ENCODE measurements at regions not wholly inside any gene's neighbourhood (a gene's known extent, or its start where the extent isn't known, plus 50 kb on each side); places are given as distances from the start of the nearest gene placed in this dataset.

DNA sequence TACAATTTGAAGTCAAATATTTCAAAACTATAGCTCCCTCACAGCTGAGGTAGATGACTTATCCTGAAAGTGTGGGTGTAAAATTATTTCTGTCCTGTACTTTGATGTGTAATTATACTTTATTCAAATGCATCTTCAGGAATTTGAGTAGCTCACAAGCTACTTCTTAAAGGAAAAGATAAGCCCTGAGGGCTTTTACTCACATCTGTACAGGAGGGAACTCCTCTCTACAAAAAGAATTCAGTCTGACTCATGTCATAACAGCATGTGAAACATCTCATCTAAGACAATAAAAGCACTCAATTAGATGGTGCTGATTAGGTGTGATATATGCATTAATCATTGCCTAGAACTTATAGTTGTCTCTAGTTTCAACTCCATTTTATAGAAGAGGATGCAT is 452.0 kb downstream of the PRKD1 start:
- Histone ChIP-seq H3K9me3 (ENCODE audit: control insufficient read depth in 2 of 2, insufficient read depth in 1 of 2, low read length in 1 of 2) (no peaks in the 10 kb centered on the region), H3K27ac (ENCODE audit: low read depth in 1 of 2, low read length in 1 of 2) (no peak overlapping the region), H3K27me3 (ENCODE audit: control insufficient read depth in 2 of 2, insufficient read depth in 1 of 2, low read length in 1 of 2) (no peaks in the 10 kb centered on the region), H3K4me3 (ENCODE audit: low read length in 2 of 2) (no peak overlapping the region), H3K36me3 (ENCODE audit: control insufficient read depth in 2 of 2, insufficient read depth in 2 of 2, low read length in 1 of 2) (no peaks in the 10 kb centered on the region), H3K4me1 (ENCODE audit: control insufficient read depth in 2 of 2, insufficient read depth in 2 of 2, low read length in 2 of 2) (no peaks in the 10 kb centered on the region)
- no peak for DNase-seq (ENCODE audit: low read depth in 6 of 9, low spot score in 9 of 9)

DNA sequence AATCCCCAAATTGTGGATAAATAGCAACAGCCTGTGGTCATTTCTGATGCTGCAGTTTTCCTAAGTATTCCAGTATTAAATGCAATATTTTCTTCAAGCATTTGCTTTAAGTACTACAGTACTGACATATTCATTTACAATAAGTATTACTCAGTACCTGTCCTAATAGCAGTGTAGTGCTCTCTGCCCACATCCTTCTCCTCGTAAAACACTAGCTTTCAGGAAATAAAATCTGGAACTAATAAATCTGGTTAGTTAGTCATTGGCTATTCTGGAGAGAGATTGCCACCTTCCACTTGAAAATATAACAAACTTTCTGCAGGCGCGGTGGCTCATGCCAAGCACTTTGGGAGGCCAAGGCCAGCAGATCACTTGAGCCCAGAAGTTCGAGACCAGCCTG is 441.5 kb downstream of the PRKD1 start:
- no peaks in the 10 kb centered on the region for H3K36me3 ChIP-seq (ENCODE audit: control insufficient read depth in 2 of 2, insufficient read depth in 2 of 2, low read length in 1 of 2)
- DNase-seq (ENCODE audit: low read depth in 6 of 9, low spot score in 9 of 9), result no peak
- WGBS, result 85% methylated on average over 4 of the region's 4 CpGs
- no peak overlapping the region for H3K27ac ChIP-seq (ENCODE audit: low read depth in 1 of 2, low read length in 1 of 2)
- H3K4me1 ChIP-seq (ENCODE audit: control insufficient read depth in 2 of 2, insufficient read depth in 2 of 2, low read length in 2 of 2), result no peaks in the 10 kb centered on the region
- no peak overlapping the region for H3K4me3 ChIP-seq (ENCODE audit: low read length in 2 of 2)
- no peaks in the 10 kb centered on the region for H3K9me3 ChIP-seq (ENCODE audit: control insufficient read depth in 2 of 2, insufficient read depth in 1 of 2, low read length in 1 of 2)
- H3K27me3 ChIP-seq (ENCODE audit: control insufficient read depth in 2 of 2, insufficient read depth in 1 of 2, low read length in 1 of 2), result no peaks in the 10 kb centered on the region

DNA sequence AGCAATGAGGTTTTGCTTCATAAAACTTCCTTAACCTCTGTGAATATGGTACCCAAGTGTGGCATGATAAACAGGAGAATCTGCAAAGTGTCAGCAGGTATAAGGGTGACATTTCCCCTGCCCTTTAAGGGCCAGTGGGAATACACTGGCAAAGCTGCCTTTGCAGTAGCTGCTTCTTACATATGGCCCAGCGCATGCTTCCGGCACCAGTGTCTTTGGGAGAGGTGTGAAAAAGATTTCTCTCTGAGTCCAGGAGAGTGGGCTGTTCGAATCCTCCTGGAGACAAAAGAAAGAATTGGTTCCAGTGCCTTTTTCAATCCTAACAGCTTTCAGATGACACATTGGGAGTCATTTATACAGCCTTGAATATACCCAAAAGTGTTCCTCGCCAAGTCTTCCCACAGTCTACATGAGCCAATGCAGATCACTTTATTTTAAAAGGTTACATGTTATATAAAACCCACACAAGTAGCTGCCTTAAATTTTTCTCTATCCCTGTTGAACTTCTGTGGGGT is 437.7 kb downstream of the PRKD1 start:
- DNase-seq (ENCODE audit: low read depth in 6 of 9, low spot score in 9 of 9), result no peak
- Histone ChIP-seq H3K4me1 (ENCODE audit: control insufficient read depth in 2 of 2, insufficient read depth in 2 of 2, low read length in 2 of 2) (no peaks in the 10 kb centered on the region), H3K4me3 (ENCODE audit: low read length in 2 of 2) (no peak overlapping the region), H3K36me3 (ENCODE audit: control insufficient read depth in 2 of 2, insufficient read depth in 2 of 2, low read length in 1 of 2) (no peaks in the 10 kb centered on the region), H3K27me3 (ENCODE audit: control insufficient read depth in 2 of 2, insufficient read depth in 1 of 2, low read length in 1 of 2) (no peaks in the 10 kb centered on the region), H3K9me3 (ENCODE audit: control insufficient read depth in 2 of 2, insufficient read depth in 1 of 2, low read length in 1 of 2) (no peaks in the 10 kb centered on the region), H3K27ac (ENCODE audit: low read depth in 1 of 2, low read length in 1 of 2) (no peak overlapping the region)
- 83% methylated on average over 4 of the region's 4 CpGs for WGBS

DNA sequence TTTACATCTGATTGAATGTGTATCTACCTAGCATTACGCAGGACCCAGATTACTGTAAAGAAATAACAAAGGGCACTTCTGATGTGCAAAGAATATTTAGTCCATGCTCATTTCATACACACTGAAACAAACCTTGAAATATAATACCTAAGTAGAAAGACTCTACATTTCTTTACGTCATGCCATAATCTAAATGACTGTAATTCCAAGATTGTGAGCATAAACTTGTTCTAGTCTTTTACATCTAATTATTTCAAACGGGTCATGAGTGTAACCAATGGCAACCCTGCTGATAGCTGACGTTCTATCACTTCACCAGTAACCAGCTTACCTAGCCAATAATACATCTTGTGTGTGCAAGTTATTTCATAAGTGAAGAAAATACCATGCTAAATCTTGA is 433.8 kb downstream of the PRKD1 start:
- no peak for DNase-seq (ENCODE audit: low read depth in 6 of 9, low spot score in 9 of 9)
- no peaks in the 10 kb centered on the region for H3K9me3 ChIP-seq (ENCODE audit: control insufficient read depth in 2 of 2, insufficient read depth in 1 of 2, low read length in 1 of 2)
- H3K4me1 ChIP-seq (ENCODE audit: control insufficient read depth in 2 of 2, insufficient read depth in 2 of 2, low read length in 2 of 2), result no peaks in the 10 kb centered on the region
- H3K27ac ChIP-seq (ENCODE audit: low read depth in 1 of 2, low read length in 1 of 2), result no peak overlapping the region
- WGBS, result 90% methylated on average over 4 of the region's 4 CpGs
- no peak overlapping the region for H3K4me3 ChIP-seq (ENCODE audit: low read length in 2 of 2)
- no peaks in the 10 kb centered on the region for H3K36me3 ChIP-seq (ENCODE audit: control insufficient read depth in 2 of 2, insufficient read depth in 2 of 2, low read length in 1 of 2)
- H3K27me3 ChIP-seq (ENCODE audit: control insufficient read depth in 2 of 2, insufficient read depth in 1 of 2, low read length in 1 of 2), result no peaks in the 10 kb centered on the region

DNA sequence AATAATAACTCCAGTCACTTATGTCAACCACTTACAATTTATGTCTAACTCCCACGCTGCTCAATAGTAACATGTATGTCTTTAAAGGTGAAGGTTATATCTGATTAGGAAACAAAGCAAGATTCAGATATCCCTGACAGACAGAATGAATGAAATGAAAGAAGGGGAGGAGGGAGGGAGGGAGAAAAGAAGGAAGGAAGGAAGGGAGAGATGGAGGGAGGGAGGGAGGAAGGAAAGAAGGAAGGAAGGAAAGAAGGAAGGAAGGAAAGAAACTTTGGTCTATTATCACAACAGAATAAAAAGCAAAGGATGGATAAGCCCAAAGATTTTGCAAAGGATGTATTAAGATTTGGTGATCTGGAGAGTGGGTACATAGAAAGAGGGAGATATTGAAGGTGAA is 433.3 kb downstream of the PRKD1 start:
- no peaks in the 10 kb centered on the region for H3K4me1 ChIP-seq (ENCODE audit: control insufficient read depth in 2 of 2, insufficient read depth in 2 of 2, low read length in 2 of 2)
- no peaks in the 10 kb centered on the region for H3K36me3 ChIP-seq (ENCODE audit: control insufficient read depth in 2 of 2, insufficient read depth in 2 of 2, low read length in 1 of 2)
- no peak for DNase-seq (ENCODE audit: low read depth in 6 of 9, low spot score in 9 of 9)
- no peak overlapping the region for H3K27ac ChIP-seq (ENCODE audit: low read depth in 1 of 2, low read length in 1 of 2)
- H3K9me3 ChIP-seq (ENCODE audit: control insufficient read depth in 2 of 2, insufficient read depth in 1 of 2, low read length in 1 of 2), result no peaks in the 10 kb centered on the region
- H3K4me3 ChIP-seq (ENCODE audit: low read length in 2 of 2), result no peak overlapping the region
- WGBS, result 77% methylated on average over 1 of the region's 1 CpG
- H3K27me3 ChIP-seq (ENCODE audit: control insufficient read depth in 2 of 2, insufficient read depth in 1 of 2, low read length in 1 of 2), result no peaks in the 10 kb centered on the region

DNA sequence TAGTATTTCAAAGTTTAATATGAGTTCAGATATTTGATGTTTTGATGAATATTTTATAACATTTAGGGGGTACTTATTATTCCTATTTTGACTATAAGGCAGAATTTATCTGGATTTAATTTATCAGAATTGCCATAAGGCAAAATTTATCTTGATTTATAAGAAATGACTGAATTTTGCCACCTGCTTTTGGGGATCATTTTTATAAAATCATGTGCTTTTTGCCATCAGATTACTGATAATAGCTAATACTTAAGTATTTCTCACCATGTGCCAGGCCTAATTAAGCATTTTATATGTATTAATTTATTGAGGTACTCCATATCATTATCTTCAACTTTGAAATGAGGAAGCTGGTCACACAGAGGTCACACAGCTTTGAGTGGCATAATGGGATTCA is 423.7 kb downstream of the PRKD1 start:
- H3K36me3 ChIP-seq (ENCODE audit: control insufficient read depth in 2 of 2, insufficient read depth in 2 of 2, low read length in 1 of 2), result no peaks in the 10 kb centered on the region
- H3K27me3 ChIP-seq (ENCODE audit: control insufficient read depth in 2 of 2, insufficient read depth in 1 of 2, low read length in 1 of 2), result no peaks in the 10 kb centered on the region
- H3K4me3 ChIP-seq (ENCODE audit: low read length in 2 of 2), result no peak overlapping the region
- H3K4me1 ChIP-seq (ENCODE audit: control insufficient read depth in 2 of 2, insufficient read depth in 2 of 2, low read length in 2 of 2), result no peaks in the 10 kb centered on the region
- no peaks in the 10 kb centered on the region for H3K9me3 ChIP-seq (ENCODE audit: control insufficient read depth in 2 of 2, insufficient read depth in 1 of 2, low read length in 1 of 2)
- H3K27ac ChIP-seq (ENCODE audit: low read depth in 1 of 2, low read length in 1 of 2), result no peak overlapping the region
- DNase-seq (ENCODE audit: low read depth in 6 of 9, low spot score in 9 of 9), result no peak

DNA sequence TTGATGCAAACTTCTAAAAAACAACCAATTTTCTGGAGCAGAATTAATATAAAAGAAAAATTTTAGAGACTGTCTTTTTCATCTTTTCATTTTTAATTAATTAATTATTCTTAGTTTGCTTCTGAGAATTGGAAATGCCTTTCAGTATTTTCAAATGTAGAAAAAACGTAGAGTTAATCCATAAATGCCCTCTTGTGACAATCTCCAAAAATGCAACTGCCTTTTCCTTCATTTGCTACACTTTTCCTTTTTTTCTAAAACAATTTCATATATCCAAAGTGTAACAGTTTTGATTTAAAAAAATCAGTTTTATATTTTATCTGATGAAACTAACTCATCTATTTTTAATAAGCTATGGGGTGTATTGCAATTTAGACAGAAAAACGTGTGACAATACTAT is 409.3 kb downstream of the PRKD1 start:
- Histone ChIP-seq H3K4me1 (ENCODE audit: control insufficient read depth in 2 of 2, insufficient read depth in 2 of 2, low read length in 2 of 2) (no peaks in the 10 kb centered on the region), H3K27ac (ENCODE audit: low read depth in 1 of 2, low read length in 1 of 2) (no peak overlapping the region), H3K4me3 (ENCODE audit: low read length in 2 of 2) (no peak overlapping the region), H3K36me3 (ENCODE audit: control insufficient read depth in 2 of 2, insufficient read depth in 2 of 2, low read length in 1 of 2) (no peaks in the 10 kb centered on the region), H3K9me3 (ENCODE audit: control insufficient read depth in 2 of 2, insufficient read depth in 1 of 2, low read length in 1 of 2) (no peaks in the 10 kb centered on the region), H3K27me3 (ENCODE audit: control insufficient read depth in 2 of 2, insufficient read depth in 1 of 2, low read length in 1 of 2) (no peaks in the 10 kb centered on the region)
- WGBS, result 58% methylated on average over 2 of the region's 2 CpGs
- no peak for DNase-seq (ENCODE audit: low read depth in 6 of 9, low spot score in 9 of 9)

DNA sequence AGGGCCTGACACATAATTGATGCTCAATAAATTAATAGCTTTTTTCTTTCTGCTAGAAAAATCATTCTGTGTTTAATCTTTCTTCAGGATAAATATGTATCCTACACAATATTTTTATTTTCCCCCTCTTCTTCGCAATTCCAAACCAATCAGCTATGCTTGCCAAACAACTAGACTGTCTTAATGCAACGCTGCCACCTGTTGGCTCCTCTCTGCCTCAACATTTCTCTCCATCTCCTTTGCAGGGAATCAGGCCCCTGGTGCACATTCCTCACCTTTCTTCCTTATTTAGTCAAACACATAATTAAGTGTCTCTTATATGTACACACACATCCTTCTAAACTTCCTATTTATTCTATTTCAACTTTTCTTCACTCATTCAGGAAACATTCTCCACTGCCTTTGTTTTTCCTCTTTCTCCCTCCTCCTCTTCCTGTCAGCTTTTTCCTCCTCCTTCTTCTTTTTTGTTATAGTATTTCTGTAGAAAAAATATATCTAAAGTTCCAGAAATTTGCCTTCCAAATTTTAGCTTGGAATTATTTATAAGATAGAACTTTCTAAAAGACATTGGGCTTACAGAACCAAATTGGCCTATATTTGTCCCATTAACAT is 406.0 kb downstream of the PRKD1 start:
- Histone ChIP-seq H3K36me3 (ENCODE audit: control insufficient read depth in 2 of 2, insufficient read depth in 2 of 2, low read length in 1 of 2) (no peaks in the 10 kb centered on the region), H3K27ac (ENCODE audit: low read depth in 1 of 2, low read length in 1 of 2) (no peak overlapping the region), H3K4me3 (ENCODE audit: low read length in 2 of 2) (no peak overlapping the region), H3K9me3 (ENCODE audit: control insufficient read depth in 2 of 2, insufficient read depth in 1 of 2, low read length in 1 of 2) (no peaks in the 10 kb centered on the region), H3K27me3 (ENCODE audit: control insufficient read depth in 2 of 2, insufficient read depth in 1 of 2, low read length in 1 of 2) (no peaks in the 10 kb centered on the region), H3K4me1 (ENCODE audit: control insufficient read depth in 2 of 2, insufficient read depth in 2 of 2, low read length in 2 of 2) (no peaks in the 10 kb centered on the region)
- no peak for DNase-seq (ENCODE audit: low read depth in 6 of 9, low spot score in 9 of 9)
- WGBS, result 66% methylated on average over 2 of the region's 2 CpGs

All from thymus (tissue), 11 donors.